Loucy (cell line): ENCODE measurements at regions not wholly inside any gene's neighbourhood (a gene's known extent, or its start where the extent isn't known, plus 50 kb on each side); places are given as distances from the start of the nearest gene placed in this dataset.
A peak's percentile ranks its signal among the peaks of the same experiment; 100 is the strongest.
"Not testable (repeated sequence)": the region's sequence is repeated elsewhere in the genome, so short reads cannot be mapped to it uniquely, and the experiment has no call there.

Experiments
- H2AFZ ChIP-seq: fragments of 200-600 bp; sonication (generic); 2 replicates; pipeline ENCODE4 v1.6.0; 2016; ENCODE audit warnings: antibody characterized with exemption, mild to moderate bottlenecking, low read length, moderate library complexity
- H3F3A ChIP-seq: fragments of 200-600 bp; 2 replicates; pipeline ENCODE4 v1.6.0; 2016; ENCODE audit warnings: antibody characterized with exemption, low read depth, mild to moderate bottlenecking
- H3K27me3 ChIP-seq: fragments of 200-600 bp; sonication (generic); 2 replicates; pipeline ENCODE4 v1.6.1; 2014; ENCODE audit warnings: low read length, mild to moderate bottlenecking; ENCODE audit not compliant: insufficient read depth, poor library complexity, severe bottlenecking
- H3K36me3 ChIP-seq: fragments of 200-600 bp; sonication (generic); 2 replicates; pipeline ENCODE4 v1.6.1; 2016; ENCODE audit warnings: low read length; ENCODE audit not compliant: insufficient read depth
- H3K4me1 ChIP-seq: fragments of 200-600 bp; sonication (generic); 2 replicates; pipeline ENCODE4 v1.5.1; 2014; ENCODE audit warnings: low read length, mild to moderate bottlenecking; ENCODE audit not compliant: insufficient read depth, poor library complexity, severe bottlenecking
- H3K4me2 ChIP-seq: fragments of 200-600 bp; sonication (generic); 2 replicates; pipeline ENCODE4 v1.6.0; 2014; ENCODE audit warnings: antibody characterized with exemption, low read length, low read depth, mild to moderate bottlenecking; ENCODE audit not compliant: poor library complexity, severe bottlenecking
- H3K4me3 ChIP-seq: fragments of 200-600 bp; sonication (generic); 2 replicates; pipeline ENCODE4 v1.5.1; 2014; ENCODE audit warnings: low read length, mild to moderate bottlenecking, mixed read lengths; ENCODE audit not compliant: poor library complexity, severe bottlenecking
- H3K79me2 ChIP-seq: fragments of 200-600 bp; sonication (generic); 2 replicates; pipeline ENCODE4 v1.6.1; 2014; ENCODE audit warnings: low read length; ENCODE audit not compliant: insufficient read depth
- H3K9ac ChIP-seq: fragments of 200-600 bp; sonication (generic); 2 replicates; pipeline ENCODE4 v1.6.0; 2014; ENCODE audit warnings: mild to moderate bottlenecking, low read depth, low read length, moderate library complexity; ENCODE audit not compliant: poor library complexity, severe bottlenecking
- H3K9me2 ChIP-seq: fragments of 200-600 bp; sonication (generic); replicated peaks from 2 replicates; pipeline ENCODE4 v1.6.1; 2016; ENCODE audit warnings: low read depth, low read length, mixed read lengths
- H3K9me3 ChIP-seq: fragments of 200-600 bp; sonication (generic); 2 replicates; pipeline ENCODE4 v1.6.1; 2014; ENCODE audit warnings: mild to moderate bottlenecking, antibody characterized with exemption, low read length, low read depth; ENCODE audit not compliant: insufficient read depth
- H4K20me1 ChIP-seq: fragments of 200-600 bp; sonication (generic); 2 replicates; pipeline ENCODE4 v1.6.0; 2014; ENCODE audit warnings: antibody characterized with exemption, low read length, mild to moderate bottlenecking; ENCODE audit not compliant: insufficient read depth, poor library complexity, severe bottlenecking
- CTCF ChIP-seq: fragments of 200-600 bp; sonication (generic); conservative IDR thresholded peaks from 2 replicates; pipeline ENCODE4 v1.5.1; 2014; ENCODE audit warnings: mild to moderate bottlenecking, antibody characterized with exemption, low read length
- EZH2phosphoT487 ChIP-seq: fragments of 200-600 bp; IDR thresholded peaks from 2 replicates; pipeline ENCODE4 v1.6.1; 2018; ENCODE audit warnings: antibody characterized with exemption, mild to moderate bottlenecking, moderate library complexity, borderline replicate concordance

GRCh38 chr10:117830205-117830604 lies 216.5 kb downstream of the RAB11FIP2 start:
- Histone ChIP-seq H2AFZ (no peak overlapping the region), H3K4me1 (no peaks in the 10 kb centered on the region), H3K36me3 (no peaks in the 10 kb centered on the region), H3F3A (no peaks in the 10 kb centered on the region), H3K27me3 (peaks cover 44% of the 10 kb centered on the region), H3K9ac (no peak overlapping the region), H3K9me3 (no peaks in the 10 kb centered on the region), H4K20me1 (no peaks in the 10 kb centered on the region), H3K9me2 (no peaks in the 10 kb centered on the region), H3K4me2 (peak overlapping the region; percentile 53), H3K4me3 (no peak overlapping the region), H3K79me2 (no peaks in the 10 kb centered on the region)
- TF ChIP-seq EZH2phosphoT487 (no peak), CTCF (no peak)

- peak overlapping the region; percentile 53 for H3K4me2 ChIP-seq
- H3K4me1 ChIP-seq, result no peaks in the 10 kb centered on the region
- no peaks in the 10 kb centered on the region for H3F3A ChIP-seq
- H3K79me2 ChIP-seq, result no peaks in the 10 kb centered on the region
- peak overlapping the region; percentile 36; the same call in 1 of the 2 replicates for H2AFZ ChIP-seq
- TF ChIP-seq EZH2phosphoT487, result peak; percentile 74
- TF ChIP-seq CTCF, result no peak
- no peaks in the 10 kb centered on the region for H4K20me1 ChIP-seq
- peaks cover 39% of the 10 kb centered on the region for H3K27me3 ChIP-seq
- no peaks in the 10 kb centered on the region for H3K36me3 ChIP-seq
- no peaks in the 10 kb centered on the region for H3K9me3 ChIP-seq
- no peaks in the 10 kb centered on the region for H3K9me2 ChIP-seq
- no peak overlapping the region for H3K9ac ChIP-seq
- peak overlapping the region; percentile 47 for H3K4me3 ChIP-seq
Observed at GRCh38 chr10:117830787-117831212, 215.9 kb downstream of the RAB11FIP2 start.

GRCh38 chr10:117838500-117839498 lies 207.9 kb downstream of the RAB11FIP2 start:
- not testable (repeated sequence) for H2AFZ ChIP-seq, H4K20me1 ChIP-seq, H3K9ac ChIP-seq, H3K4me3 ChIP-seq, H3K4me2 ChIP-seq, H3K79me2 ChIP-seq, H3K9me2 ChIP-seq, H3K36me3 ChIP-seq, H3K4me1 ChIP-seq, H3K9me3 ChIP-seq, H3F3A ChIP-seq, H3K27me3 ChIP-seq

GRCh38 chr10:117856426-117856825 lies 190.3 kb downstream of the RAB11FIP2 start:
- H3K27me3 ChIP-seq, H3K4me3 ChIP-seq, H3K79me2 ChIP-seq, H3K4me2 ChIP-seq, H3K4me1 ChIP-seq, H3F3A ChIP-seq, H4K20me1 ChIP-seq, H3K36me3 ChIP-seq, H3K9me3 ChIP-seq, H3K9me2 ChIP-seq, H3K9ac ChIP-seq, H2AFZ ChIP-seq: not testable (repeated sequence)
